Endothelial cell of umbilical vein (primary cell): ENCODE measurements at regions not wholly inside any gene's neighbourhood (a gene's known extent, or its start where the extent isn't known, plus 50 kb on each side); places are given as distances from the start of the nearest gene placed in this dataset.

Experiments
- EZH2 ChIP-seq: IDR thresholded peaks from 2 replicates; pipeline ENCODE4 v1.6.1; 2012; ENCODE audit warnings: borderline replicate concordance, low read depth, mild to moderate bottlenecking, moderate library complexity, low read length, inconsistent platforms; ENCODE audit not compliant: severe bottlenecking
- POLR2A ChIP-seq: IDR thresholded peaks from 2 replicates; pipeline ENCODE4 v1.6.1; 2012; ENCODE audit warnings: low read depth, mild to moderate bottlenecking, control low read depth, low read length
- POLR2AphosphoS5 ChIP-seq: IDR thresholded peaks from 2 replicates; pipeline ENCODE4 v1.6.1; 2012; ENCODE audit warnings: low read depth, mild to moderate bottlenecking, control low read depth, low read length, moderate library complexity; ENCODE audit not compliant: insufficient read depth
- TF ChIP-seq, protein P1 (sequence below), 2 donors: IDR thresholded peaks; 1 replicate in 1 of 2; 2 replicates in 1 of 2; pipeline ENCODE4 v1.5.1; 2011; ENCODE audit warnings: low read length in 2 of 2, mild to moderate bottlenecking in 2 of 2, moderate library complexity in 2 of 2, control low read depth in 1 of 2, inconsistent platforms in 1 of 2, low read depth in 1 of 2; ENCODE audit not compliant: insufficient read depth in 1 of 2; ENCODE audit errors: extremely low read depth in 1 of 2
- TF ChIP-seq, protein P2 (sequence below): IDR thresholded peaks from 2 replicates; pipeline ENCODE4 v1.6.1; 2011; ENCODE audit not compliant: insufficient read depth, insufficient read length

DNA sequence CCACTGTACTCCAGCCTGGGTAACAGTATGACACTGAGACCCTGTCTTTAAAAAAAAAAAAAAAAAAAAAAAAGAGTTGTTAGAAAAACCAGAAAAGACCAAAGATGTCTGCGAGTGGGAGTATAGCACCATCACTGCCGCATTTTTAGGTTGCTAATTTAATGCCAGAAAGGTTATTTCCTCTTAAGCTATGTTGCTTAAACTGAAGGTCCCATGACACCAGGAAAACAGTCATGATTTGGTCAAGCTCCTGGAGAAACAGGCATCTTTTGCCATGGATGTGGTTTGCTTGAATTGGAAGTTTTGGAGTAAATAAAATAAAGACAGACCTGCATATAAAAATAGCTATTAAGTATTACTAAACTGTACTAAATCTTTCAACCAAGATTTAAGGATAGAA is 68.3 kb upstream of the TNFRSF21 start:
- TF ChIP-seq, protein P1, sequence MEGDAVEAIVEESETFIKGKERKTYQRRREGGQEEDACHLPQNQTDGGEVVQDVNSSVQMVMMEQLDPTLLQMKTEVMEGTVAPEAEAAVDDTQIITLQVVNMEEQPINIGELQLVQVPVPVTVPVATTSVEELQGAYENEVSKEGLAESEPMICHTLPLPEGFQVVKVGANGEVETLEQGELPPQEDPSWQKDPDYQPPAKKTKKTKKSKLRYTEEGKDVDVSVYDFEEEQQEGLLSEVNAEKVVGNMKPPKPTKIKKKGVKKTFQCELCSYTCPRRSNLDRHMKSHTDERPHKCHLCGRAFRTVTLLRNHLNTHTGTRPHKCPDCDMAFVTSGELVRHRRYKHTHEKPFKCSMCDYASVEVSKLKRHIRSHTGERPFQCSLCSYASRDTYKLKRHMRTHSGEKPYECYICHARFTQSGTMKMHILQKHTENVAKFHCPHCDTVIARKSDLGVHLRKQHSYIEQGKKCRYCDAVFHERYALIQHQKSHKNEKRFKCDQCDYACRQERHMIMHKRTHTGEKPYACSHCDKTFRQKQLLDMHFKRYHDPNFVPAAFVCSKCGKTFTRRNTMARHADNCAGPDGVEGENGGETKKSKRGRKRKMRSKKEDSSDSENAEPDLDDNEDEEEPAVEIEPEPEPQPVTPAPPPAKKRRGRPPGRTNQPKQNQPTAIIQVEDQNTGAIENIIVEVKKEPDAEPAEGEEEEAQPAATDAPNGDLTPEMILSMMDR (IDR thresholded peaks at IDR 0.05; ENCODE audit: extremely low read depth in 1 of 2, insufficient read depth in 1 of 2, low read depth in 1 of 2, low read length in 2 of 2) = no peak
- TF ChIP-seq POLR2A = no peak
- no peak for TF ChIP-seq EZH2
- TF ChIP-seq, protein P2, sequence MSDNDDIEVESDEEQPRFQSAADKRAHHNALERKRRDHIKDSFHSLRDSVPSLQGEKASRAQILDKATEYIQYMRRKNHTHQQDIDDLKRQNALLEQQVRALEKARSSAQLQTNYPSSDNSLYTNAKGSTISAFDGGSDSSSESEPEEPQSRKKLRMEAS = no peak
- no peak for TF ChIP-seq POLR2AphosphoS5
